Upper lobe of left lung (tissue), 6 donors: ENCODE measurements at regions not wholly inside any gene's neighbourhood (a gene's known extent, or its start where the extent isn't known, plus 50 kb on each side); places are given as distances from the start of the nearest gene placed in this dataset.
"Not testable (repeated sequence)": the region's sequence is repeated elsewhere in the genome, so short reads cannot be mapped to it uniquely, and the experiment has no call there.

ENCODE experiments used
- ATAC-seq, 2 donors: fragments of 200-7000 bp; cut with Tn5 transposase; one replicate each; pipeline ENCODE4 v1.9.1; 2022; ENCODE audit warnings: mild to moderate bottlenecking in 2 of 2, moderate library complexity in 2 of 2; ENCODE audit not compliant: low FRiP score in 2 of 2
- DNase-seq, 2 donors: peaks; one replicate each; pipeline ENCODE4 v3.0.0-alpha.2; 2019 to 2020
- H3K27ac ChIP-seq, 4 donors: fragments of 200-600 bp; sonication (generic); one replicate each; pipeline ENCODE4 v1.5.1; 2016 to 2019
- H3K27me3 ChIP-seq, 4 donors: fragments of 200-600 bp; sonication (generic); one replicate each; pipeline ENCODE4 v1.5.1; 2017 to 2019
- H3K36me3 ChIP-seq, 4 donors: fragments of 200-600 bp; sonication (generic); one replicate each; pipeline ENCODE4 v1.5.1; 2016 to 2019
- H3K4me1 ChIP-seq, 4 donors: fragments of 200-600 bp; sonication (generic); one replicate each; pipeline ENCODE4 v1.5.1; 2018 to 2019
- H3K4me3 ChIP-seq, 4 donors: fragments of 200-600 bp; sonication (generic); one replicate each; pipeline ENCODE4 v1.5.1; 2017 to 2019; ENCODE audit warnings: mild to moderate bottlenecking in 2 of 4, moderate library complexity in 1 of 4
- H3K9me3 ChIP-seq, 4 donors: fragments of 200-600 bp; sonication (generic); one replicate each; pipeline ENCODE4 v1.5.1; 2018 to 2019
- CTCF ChIP-seq, 6 experiments: fragments of 450-650 bp in 4 of 6; fragments of 200-600 bp in 2 of 6; sonication (generic) in 2 of 6; IDR thresholded peaks; one replicate each; pipeline ENCODE4 v1.5.1; 2016 to 2019; ENCODE audit warnings: antibody characterized with exemption in 6 of 6
- EP300 ChIP-seq, 4 donors: sonication (generic); formaldehyde crosslinking; IDR thresholded peaks; one replicate each; pipeline ENCODE4 v1.5.1; 2017; ENCODE audit warnings: antibody characterized with exemption in 4 of 4, control low read depth in 2 of 4
- POLR2A ChIP-seq, 4 donors: fragments of 450-650 bp; IDR thresholded peaks; one replicate each; pipeline ENCODE4 v1.5.1; 2016 to 2017; ENCODE audit warnings: antibody characterized with exemption in 4 of 4, mild to moderate bottlenecking in 2 of 4
- POLR2AphosphoS5 ChIP-seq, 2 donors: sonication (generic); formaldehyde crosslinking; IDR thresholded peaks; one replicate each; pipeline ENCODE4 v1.5.1; 2017; ENCODE audit warnings: antibody characterized with exemption in 2 of 2
- WGBS, 2 donors: methylation state at CpG; one replicate each; pipeline ENCODE4 v1.1.5; 2017 to 2018; 5-methylcytosine and 5-hydroxymethylcytosine counted together
- donor health status: DM: no; HTN: no; CAD: no; lungs with moderate emphysema.
- donor health status: DM: no; HTN: yes; CAD: no; lungs with severe emphysema.

GRCh38 chr17:5921512-5922282, 148.5 kb upstream of the WSCD1 start:
- Histone ChIP-seq H3K9me3 (no peaks in the 10 kb centered on the region), H3K27ac (no peak overlapping the region), H3K4me3 (no peak overlapping the region), H3K36me3 (no peaks in the 10 kb centered on the region), H3K27me3 (no peaks in the 10 kb centered on the region), H3K4me1 (no peaks in the 10 kb centered on the region)
- no peak for TF ChIP-seq CTCF (IDR thresholded peaks at IDR 0.05)
- no peak for TF ChIP-seq POLR2AphosphoS5 (IDR thresholded peaks at IDR 0.05)
- TF ChIP-seq POLR2A (IDR thresholded peaks at IDR 0.05) = no peak
- TF ChIP-seq EP300 (IDR thresholded peaks at IDR 0.05) = no peak
- 75 to 92% methylated on average over 8 to 13 of the region's 13 CpGs for WGBS, 2 donors
- no peak for ATAC-seq
- DNase-seq = no peak

GRCh38 chr17:5922476-5922875, 147.7 kb upstream of the WSCD1 start:
- Histone ChIP-seq H3K36me3 (no peaks in the 10 kb centered on the region), H3K4me1 (no peaks in the 10 kb centered on the region), H3K27me3 (no peaks in the 10 kb centered on the region), H3K9me3 (no peaks in the 10 kb centered on the region), H3K27ac (no peak overlapping the region), H3K4me3 (no peak overlapping the region)
- DNase-seq = no peak
- WGBS, 2 donors = 94 to 96% methylated on average over 7 to 10 of the region's 10 CpGs
- TF ChIP-seq CTCF (IDR thresholded peaks at IDR 0.05) (no peak), EP300 (IDR thresholded peaks at IDR 0.05) (no peak), POLR2A (IDR thresholded peaks at IDR 0.05) (no peak), POLR2AphosphoS5 (IDR thresholded peaks at IDR 0.05) (no peak)
- no peak for ATAC-seq

DNA sequence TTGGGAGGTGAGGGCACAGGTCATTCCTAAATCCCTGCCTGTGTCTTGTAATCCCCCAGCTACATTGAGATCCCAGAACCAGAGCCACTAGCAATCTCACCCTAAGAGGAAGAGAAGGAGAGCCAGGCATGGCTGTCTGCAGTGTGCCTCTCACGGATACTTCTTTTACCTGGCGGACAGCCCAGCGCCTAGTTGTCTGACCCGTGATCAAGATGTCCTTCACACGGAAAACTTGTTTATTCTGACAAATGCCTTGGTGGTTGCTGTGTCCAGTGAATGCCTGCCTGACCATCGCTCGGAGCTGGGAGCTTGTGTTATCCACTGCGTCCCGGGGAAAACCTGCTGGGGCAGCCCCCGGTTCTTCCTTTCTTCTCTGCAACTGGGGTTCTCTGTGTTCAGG, 140.5 kb upstream of the WSCD1 start:
- ATAC-seq = no peak
- H3K27me3 ChIP-seq = no peaks in the 10 kb centered on the region
- peaks cover 0 to 3% (median 0%) of the 10 kb centered on the region in 4 donors for H3K9me3 ChIP-seq
- H3K36me3 ChIP-seq = no peaks in the 10 kb centered on the region
- H3K27ac ChIP-seq = no peak overlapping the region
- DNase-seq = no peak
- H3K4me1 ChIP-seq = no peaks in the 10 kb centered on the region
- H3K4me3 ChIP-seq = no peak overlapping the region
- 85 to 98% methylated on average over 9 to 10 of the region's 10 CpGs for WGBS, 2 donors
- TF ChIP-seq POLR2A (IDR thresholded peaks at IDR 0.05) (no peak), EP300 (IDR thresholded peaks at IDR 0.05) (no peak), CTCF (IDR thresholded peaks at IDR 0.05) (no peak), POLR2AphosphoS5 (IDR thresholded peaks at IDR 0.05) (no peak)

- DNase-seq, ATAC-seq, H3K27ac ChIP-seq, H3K27me3 ChIP-seq, H3K9me3 ChIP-seq, H3K4me3 ChIP-seq, H3K36me3 ChIP-seq, H3K4me1 ChIP-seq: not testable (repeated sequence)
- WGBS, 2 donors = 74 to 88% methylated on average over 1 of the region's 1 CpG
These were observed 139.6 kb upstream of the WSCD1 start for GRCh38 chr17:5930555-5930954.

GRCh38 chr17:5931616-5932015, 138.6 kb upstream of the WSCD1 start:
- TF ChIP-seq EP300 (IDR thresholded peaks at IDR 0.05) = no peak
- no peak for TF ChIP-seq POLR2AphosphoS5 (IDR thresholded peaks at IDR 0.05)
- no peak for TF ChIP-seq POLR2A (IDR thresholded peaks at IDR 0.05)
- TF ChIP-seq CTCF (IDR thresholded peaks at IDR 0.05) = no peak
- H3K36me3 ChIP-seq = no peaks in the 10 kb centered on the region
- no peak overlapping the region for H3K4me3 ChIP-seq
- ATAC-seq = no peak
- peaks cover 0 to 3% (median 1%) of the 10 kb centered on the region in 4 donors for H3K9me3 ChIP-seq
- 33 to 50% methylated on average over 8 to 9 of the region's 9 CpGs for WGBS, 2 donors
- DNase-seq = no peak
- H3K4me1 ChIP-seq = no peaks in the 10 kb centered on the region
- H3K27ac ChIP-seq = no peak overlapping the region
- no peaks in the 10 kb centered on the region for H3K27me3 ChIP-seq
